Lower lobe of right lung (tissue), 2 donors: ENCODE measurements at regions not wholly inside any gene's neighbourhood (a gene's known extent, or its start where the extent isn't known, plus 50 kb on each side); places are given as distances from the start of the nearest gene placed in this dataset.
"Not testable (repeated sequence)": the region's sequence is repeated elsewhere in the genome, so short reads cannot be mapped to it uniquely, and the experiment has no call there.

Experiments
- ATAC-seq, 2 donors: fragments of 200-7000 bp; cut with Tn5 transposase; one replicate each; pipeline ENCODE4 v1.9.1; 2020 to 2022; ENCODE audit warnings: mild to moderate bottlenecking in 2 of 2, moderate library complexity in 2 of 2
- DNase-seq: peaks from one replicate; pipeline ENCODE4 v3.0.0-alpha.2; 2020
- H3K27ac ChIP-seq: fragments of 200-600 bp; one replicate; pipeline ENCODE4 v1.8.0; 2022
- H3K27me3 ChIP-seq: fragments of 200-600 bp; one replicate; pipeline ENCODE4 v1.8.0; 2022; ENCODE audit warnings: low read depth
- H3K36me3 ChIP-seq: fragments of 200-600 bp; one replicate; pipeline ENCODE4 v1.8.0; 2022; ENCODE audit warnings: mild to moderate bottlenecking
- H3K4me1 ChIP-seq: fragments of 200-600 bp; one replicate; pipeline ENCODE4 v1.8.0; 2022
- H3K4me3 ChIP-seq: fragments of 200-600 bp; one replicate; pipeline ENCODE4 v1.8.0; 2022; ENCODE audit warnings: mild to moderate bottlenecking
- H3K9me3 ChIP-seq: fragments of 200-600 bp; one replicate; pipeline ENCODE4 v1.8.0; 2022
- CTCF ChIP-seq: fragments of 200-600 bp; IDR thresholded peaks from one replicate; pipeline ENCODE4 v1.8.0; 2022; ENCODE audit warnings: antibody characterized with exemption, mild to moderate bottlenecking
- intact Hi-C: fragments of 100-400 bp; cut with DNase I; formaldehyde crosslinking; loops from one replicate; pipeline ENCODE4 v1.11.0; 2022
- donor health status: DM: no; HTN: yes; CAD: no; lungs with severe emphysema.

DNA sequence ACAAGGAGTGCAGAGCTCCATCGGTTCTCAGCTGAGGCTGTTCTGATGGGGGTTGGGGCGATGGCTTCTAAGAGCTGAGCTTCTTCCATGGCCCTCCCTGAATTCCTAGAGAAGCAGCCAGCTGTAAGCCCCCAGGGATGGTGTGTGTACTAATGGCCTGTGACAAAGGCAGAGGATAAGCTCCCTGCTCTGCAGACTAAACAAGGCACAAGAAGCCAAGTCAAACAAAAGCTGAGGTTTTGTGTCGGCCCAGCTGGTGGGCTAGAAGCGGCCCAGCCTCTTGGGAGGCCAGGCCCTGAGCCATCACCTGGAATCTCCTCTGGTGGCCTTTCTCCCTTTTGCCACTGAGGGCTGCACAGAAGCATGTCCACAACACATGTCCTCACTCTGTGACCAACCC, 75.0 kb upstream of the XPA start:
- TF ChIP-seq CTCF, result no peak
- ATAC-seq, result no peak
- Histone ChIP-seq H3K27ac (no peak overlapping the region), H3K4me3 (no peak overlapping the region), H3K36me3 (no peaks in the 10 kb centered on the region), H3K27me3 (peaks cover 12% of the 10 kb centered on the region), H3K4me1 (no peaks in the 10 kb centered on the region), H3K9me3 (no peaks in the 10 kb centered on the region)
- no peak for DNase-seq
- intact Hi-C loops, result no loop called here

GRCh38 chr9:97773091-97773490, 76.0 kb upstream of the XPA start:
- H3K27me3 ChIP-seq, result peaks cover 12% of the 10 kb centered on the region
- TF ChIP-seq CTCF, result no peak
- H3K36me3 ChIP-seq, result no peaks in the 10 kb centered on the region
- H3K4me1 ChIP-seq, result no peaks in the 10 kb centered on the region
- no peak overlapping the region for H3K4me3 ChIP-seq
- peak in 1 of 2 donors; percentile 23 for ATAC-seq
- intact Hi-C loops, result no loop called here
- no peak for DNase-seq
- H3K27ac ChIP-seq, result no peak overlapping the region
- H3K9me3 ChIP-seq, result no peaks in the 10 kb centered on the region

- Histone ChIP-seq H3K9me3 (peaks cover 4% of the 10 kb centered on the region), H3K27me3 (peaks cover 12% of the 10 kb centered on the region), H3K27ac (no peak overlapping the region), H3K36me3 (no peaks in the 10 kb centered on the region), H3K4me3 (no peak overlapping the region), H3K4me1 (no peaks in the 10 kb centered on the region)
- ATAC-seq (no peak), DNase-seq (no peak)
- no peak for TF ChIP-seq CTCF
- intact Hi-C loops, result no loop called here
Observed at GRCh38 chr9:97773723-97774122, 76.6 kb upstream of the XPA start.

DNA sequence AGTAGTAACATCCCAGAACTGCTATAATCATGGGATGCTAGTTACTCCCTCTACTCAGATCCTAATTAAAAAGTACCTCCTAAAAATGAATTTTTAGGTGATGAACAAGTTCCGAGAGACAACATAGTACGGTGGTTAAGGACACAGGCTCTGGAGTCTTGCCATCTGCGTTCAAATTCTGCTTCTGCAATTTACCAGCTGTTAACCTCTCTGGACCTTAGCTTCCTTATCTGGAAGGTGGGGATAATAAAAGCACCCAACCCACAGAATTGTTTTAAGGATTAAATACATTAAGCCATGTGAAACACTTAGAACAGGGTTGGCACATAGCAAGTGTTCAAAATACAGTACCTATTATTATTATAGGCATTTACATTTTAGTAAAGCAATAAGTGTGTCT, 77.5 kb upstream of the XPA start:
- no peak for DNase-seq
- ATAC-seq, result no peak
- Histone ChIP-seq H3K36me3 (no peaks in the 10 kb centered on the region), H3K27ac (no peak overlapping the region), H3K4me3 (no peak overlapping the region), H3K9me3 (peaks cover 6% of the 10 kb centered on the region), H3K4me1 (no peaks in the 10 kb centered on the region), H3K27me3 (peaks cover 12% of the 10 kb centered on the region)
- intact Hi-C loops, result no loop called here
- TF ChIP-seq CTCF, result no peak

DNA sequence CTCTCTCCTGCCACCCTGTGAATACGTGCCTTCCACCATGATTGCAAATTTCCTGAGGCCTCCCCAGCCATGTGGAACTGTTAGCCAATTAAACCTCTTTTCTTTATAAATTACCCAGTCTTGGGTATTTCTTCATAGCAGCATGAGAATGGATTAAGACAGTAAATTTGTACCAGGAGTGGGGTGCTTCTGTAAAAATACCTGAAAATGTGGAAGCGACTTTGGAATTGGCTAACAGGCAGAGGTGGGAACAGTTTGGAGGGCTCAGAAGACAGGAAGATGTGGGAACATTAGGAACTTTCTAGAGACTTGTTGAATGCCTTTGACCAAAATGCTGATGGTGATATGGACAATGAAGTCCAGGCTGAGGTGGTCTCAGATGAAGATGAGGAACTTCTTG, 74.3 kb upstream of the FOXE1 start:
- H3K9me3 ChIP-seq, DNase-seq, intact Hi-C loops, H3K4me3 ChIP-seq, ATAC-seq, H3K27me3 ChIP-seq, H3K36me3 ChIP-seq, H3K4me1 ChIP-seq, H3K27ac ChIP-seq: not testable (repeated sequence)

- no peaks in the 10 kb centered on the region for H3K36me3 ChIP-seq
- H3K27ac ChIP-seq, result no peak overlapping the region
- TF ChIP-seq CTCF, result no peak
- no peak overlapping the region for H3K4me3 ChIP-seq
- H3K4me1 ChIP-seq, result no peaks in the 10 kb centered on the region
- peaks cover 9% of the 10 kb centered on the region for H3K27me3 ChIP-seq
- peaks cover 6% of the 10 kb centered on the region for H3K9me3 ChIP-seq
- intact Hi-C loops, result no loop called here
- ATAC-seq (no peak), DNase-seq (no peak)
Observed at GRCh38 chr9:97779608-97780007, 73.4 kb upstream of the FOXE1 start.
